CD14-positive monocyte (primary cell): ENCODE measurements at regions not wholly inside any gene's neighbourhood (a gene's known extent, or its start where the extent isn't known, plus 50 kb on each side); places are given as distances from the start of the nearest gene placed in this dataset.

Experiments
- DNase-seq, 3 donors: peaks; one replicate each; pipeline ENCODE4 v3.0.0-alpha.2; 2011 to 2022
- H2AFZ ChIP-seq: 2 replicates; pipeline ENCODE4 v1.6.0; 2012; ENCODE audit warnings: mild to moderate bottlenecking, low read depth, low read length, inconsistent platforms; ENCODE audit not compliant: insufficient read depth, poor library complexity, severe bottlenecking
- H3K27ac ChIP-seq, 2 donors: 1 replicate in 1 of 2; 2 replicates in 1 of 2; pipeline ENCODE4 v1.5.1; 2012 to 2013; ENCODE audit warnings: low read length in 2 of 2, control low read depth in 1 of 2, inconsistent platforms in 1 of 2, low read depth in 1 of 2, mild to moderate bottlenecking in 1 of 2
- H3K27me3 ChIP-seq, 2 donors: one replicate each; pipeline versions ENCODE4 v1.6.0 to v1.6.1; 2011 to 2013; ENCODE audit warnings: low read length in 2 of 2; ENCODE audit not compliant: control insufficient read depth in 2 of 2, insufficient read depth in 2 of 2
- H3K36me3 ChIP-seq, 2 donors: replicated peaks in 1 of 2; 1 replicate in 1 of 2; 2 replicates in 1 of 2; pipeline versions ENCODE4 v1.5.1 to v1.6.1; 2012 to 2013; ENCODE audit warnings: low read length in 2 of 2, control low read depth in 1 of 2, inconsistent platforms in 1 of 2, mild to moderate bottlenecking in 1 of 2; ENCODE audit not compliant: insufficient read depth in 2 of 2, control insufficient read depth in 1 of 2
- H3K4me1 ChIP-seq, 2 donors: 1 replicate in 1 of 2; 2 replicates in 1 of 2; pipeline versions ENCODE4 v1.5.1 to v1.6.1; 2012 to 2013; ENCODE audit warnings: low read length in 2 of 2, control low read depth in 1 of 2, inconsistent platforms in 1 of 2, mild to moderate bottlenecking in 1 of 2, moderate library complexity in 1 of 2; ENCODE audit not compliant: insufficient read depth in 2 of 2, control insufficient read depth in 1 of 2
- H3K4me2 ChIP-seq: replicated peaks from 2 replicates; pipeline ENCODE3; 2012; ENCODE audit warnings: low read length, moderate library complexity, mild to moderate bottlenecking; ENCODE audit not compliant: poor library complexity, severe bottlenecking; ENCODE audit errors: extremely low read depth
- H3K4me3 ChIP-seq, 3 experiments: fragments of 200-600 bp in 1 of 3; sonication (generic) in 1 of 3; replicated peaks in 1 of 3; 1 replicate in 2 of 3; 2 replicates in 1 of 3; pipeline ENCODE4 v1.5.1; 2011 to 2013; ENCODE audit warnings: low read length in 3 of 3, mild to moderate bottlenecking in 3 of 3, control low read depth in 2 of 3, low read depth in 2 of 3, inconsistent platforms in 1 of 3, moderate library complexity in 1 of 3
- H3K79me2 ChIP-seq: 2 replicates; pipeline ENCODE4 v1.6.0; 2012; ENCODE audit warnings: mild to moderate bottlenecking, control low read depth, inconsistent platforms, low read length, moderate library complexity; ENCODE audit not compliant: insufficient read depth
- H3K9ac ChIP-seq: 2 replicates; pipeline ENCODE4 v1.6.0; 2017; ENCODE audit warnings: low read length, mild to moderate bottlenecking; ENCODE audit not compliant: insufficient read depth, poor library complexity, severe bottlenecking
- H3K9me3 ChIP-seq, 2 donors: replicated peaks in 1 of 2; 1 replicate in 1 of 2; 2 replicates in 1 of 2; pipeline versions ENCODE4 v1.5.1 to v1.6.1; 2012 to 2013; ENCODE audit warnings: low read length in 2 of 2, control low read depth in 1 of 2; ENCODE audit not compliant: control insufficient read depth in 1 of 2, insufficient read depth in 1 of 2
- H4K20me1 ChIP-seq: 2 replicates; pipeline ENCODE4 v1.6.0; 2012; ENCODE audit warnings: mild to moderate bottlenecking, low read length, control low read depth, moderate library complexity; ENCODE audit not compliant: insufficient read depth
- H3K27ac Mint-ChIP-seq, 7 donors: one replicate each; pipeline ENCODE4 v1.8.0; 2020; ENCODE audit warnings: mild to moderate bottlenecking in 7 of 7, mixed read lengths in 7 of 7, moderate library complexity in 6 of 7, inconsistent platforms in 2 of 7
- H3K27me3 Mint-ChIP-seq, 3 donors: one replicate each; pipeline ENCODE4 v1.8.0; 2021 to 2022; ENCODE audit warnings: low read depth in 3 of 3, mild to moderate bottlenecking in 3 of 3, mixed read lengths in 3 of 3, moderate library complexity in 3 of 3, inconsistent platforms in 1 of 3
- H3K36me3 Mint-ChIP-seq, 2 donors: one replicate each; pipeline ENCODE4 v1.8.0; 2020; ENCODE audit warnings: mixed read lengths in 2 of 2, inconsistent platforms in 1 of 2, mild to moderate bottlenecking in 1 of 2
- H3K4me1 Mint-ChIP-seq: one replicate; pipeline ENCODE4 v1.8.0; 2020; ENCODE audit warnings: mild to moderate bottlenecking, mixed read lengths
- H3K4me3 Mint-ChIP-seq, 2 donors: one replicate each; pipeline ENCODE4 v1.8.0; 2020; ENCODE audit warnings: mild to moderate bottlenecking in 2 of 2, mixed read lengths in 2 of 2, moderate library complexity in 1 of 2
- H3K9me3 Mint-ChIP-seq, 7 donors: one replicate each; pipeline ENCODE4 v1.8.0; 2020 to 2022; ENCODE audit warnings: mixed read lengths in 7 of 7, mild to moderate bottlenecking in 6 of 7, moderate library complexity in 6 of 7, inconsistent platforms in 2 of 7
- WGBS: methylation state at CpG from one replicate; pipeline ENCODE4 v1.1.5; 2013; ENCODE audit warnings: missing lambda C conversion rate; ENCODE audit not compliant: insufficient coverage; 5-methylcytosine and 5-hydroxymethylcytosine counted together
- intact Hi-C, 2 donors: fragments of 100-400 bp; cut with micrococcal nuclease; formaldehyde crosslinking; loops; one replicate each; pipeline versions ENCODE4 v1.15.0 to v1.15.1; 2023
- TF ChIP-seq, protein P1 (sequence below): fragments of 200-600 bp; IDR thresholded peaks from one replicate; pipeline ENCODE4 v1.8.0; 2022; ENCODE audit warnings: antibody characterized with exemption, mild to moderate bottlenecking

GRCh38 chr4:119980456-119980855 lies 86.2 kb downstream of the MAD2L1 start:
- WGBS = no CpG with 5 or more reads among the region's 2 CpGs
- TF ChIP-seq, protein P1, sequence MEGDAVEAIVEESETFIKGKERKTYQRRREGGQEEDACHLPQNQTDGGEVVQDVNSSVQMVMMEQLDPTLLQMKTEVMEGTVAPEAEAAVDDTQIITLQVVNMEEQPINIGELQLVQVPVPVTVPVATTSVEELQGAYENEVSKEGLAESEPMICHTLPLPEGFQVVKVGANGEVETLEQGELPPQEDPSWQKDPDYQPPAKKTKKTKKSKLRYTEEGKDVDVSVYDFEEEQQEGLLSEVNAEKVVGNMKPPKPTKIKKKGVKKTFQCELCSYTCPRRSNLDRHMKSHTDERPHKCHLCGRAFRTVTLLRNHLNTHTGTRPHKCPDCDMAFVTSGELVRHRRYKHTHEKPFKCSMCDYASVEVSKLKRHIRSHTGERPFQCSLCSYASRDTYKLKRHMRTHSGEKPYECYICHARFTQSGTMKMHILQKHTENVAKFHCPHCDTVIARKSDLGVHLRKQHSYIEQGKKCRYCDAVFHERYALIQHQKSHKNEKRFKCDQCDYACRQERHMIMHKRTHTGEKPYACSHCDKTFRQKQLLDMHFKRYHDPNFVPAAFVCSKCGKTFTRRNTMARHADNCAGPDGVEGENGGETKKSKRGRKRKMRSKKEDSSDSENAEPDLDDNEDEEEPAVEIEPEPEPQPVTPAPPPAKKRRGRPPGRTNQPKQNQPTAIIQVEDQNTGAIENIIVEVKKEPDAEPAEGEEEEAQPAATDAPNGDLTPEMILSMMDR = no peak

DNA sequence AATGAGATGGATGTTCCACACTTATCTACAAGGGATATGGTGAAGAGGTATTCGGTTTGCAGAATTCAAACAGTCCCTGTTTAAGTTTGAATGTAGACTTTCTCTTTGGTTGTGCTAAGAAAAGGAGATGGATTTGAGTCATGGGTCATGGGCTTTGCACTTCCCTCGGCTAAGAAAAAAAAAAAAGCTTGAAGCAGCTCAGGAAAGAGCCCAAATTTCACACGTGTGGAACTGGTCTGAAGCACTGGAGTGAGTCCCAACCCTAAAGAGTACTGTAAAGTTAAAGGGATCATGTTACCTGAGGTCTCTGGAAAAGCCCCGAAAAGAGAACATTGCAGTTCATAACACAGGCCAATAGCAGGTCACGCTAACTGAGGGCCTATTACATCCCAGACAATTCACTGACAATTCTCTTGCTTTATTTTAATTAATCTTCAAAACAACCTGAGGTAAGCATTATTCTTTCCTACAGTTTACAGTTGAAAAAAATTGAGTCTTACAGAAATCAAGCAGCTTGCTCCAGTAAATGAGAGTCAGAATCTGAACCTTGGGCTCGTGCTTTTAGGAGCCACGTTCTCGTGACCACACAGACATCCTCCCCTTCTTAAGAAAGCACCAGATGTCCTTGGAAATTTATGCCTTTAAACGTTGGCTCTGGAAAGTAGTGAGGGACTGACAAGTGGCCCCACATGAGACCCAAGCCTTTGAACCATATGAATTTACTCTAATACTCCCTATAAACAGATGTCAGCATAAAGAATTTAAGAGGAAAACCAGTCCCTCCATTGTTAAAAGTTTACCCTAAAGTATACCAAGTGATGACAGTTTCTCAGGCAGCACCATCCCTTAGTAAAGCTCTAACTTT lies 89.3 kb downstream of the MAD2L1 start:
- no peaks in the 10 kb centered on the region for H3K4me1 Mint-ChIP-seq
- no peak overlapping the region for H3K4me3 Mint-ChIP-seq
- no peak overlapping the region for H3K9ac ChIP-seq
- DNase-seq = no peak
- peaks cover 0 to 4% (median 1%) of the 10 kb centered on the region in 7 donors for H3K9me3 Mint-ChIP-seq
- H3K9me3 ChIP-seq = no peaks in the 10 kb centered on the region
- no peak overlapping the region for H3K4me3 ChIP-seq
- no peaks in the 10 kb centered on the region for H3K36me3 Mint-ChIP-seq
- H3K27me3 ChIP-seq = no peaks in the 10 kb centered on the region
- intact Hi-C loops = no loop called here
- no peak overlapping the region for H3K4me2 ChIP-seq
- no peaks in the 10 kb centered on the region for H3K79me2 ChIP-seq
- H4K20me1 ChIP-seq = no peaks in the 10 kb centered on the region
- H3K27ac ChIP-seq = no peak overlapping the region
- H3K4me1 ChIP-seq = no peaks in the 10 kb centered on the region
- H2AFZ ChIP-seq = no peak overlapping the region
- H3K27ac Mint-ChIP-seq = no peak overlapping the region
- H3K27me3 Mint-ChIP-seq = peaks cover 0 to 2% (median 0%) of the 10 kb centered on the region in 3 donors
- TF ChIP-seq, protein P1 = no peak
- H3K36me3 ChIP-seq = no peaks in the 10 kb centered on the region
- 68% methylated on average over 4 of the region's 9 CpGs for WGBS

More at GRCh38 chr4:119980456-119980855, 86.2 kb downstream of the MAD2L1 start:
- Mint-ChIP-seq H3K4me3 (no peak overlapping the region), H3K27ac (no peak overlapping the region), H3K9me3 (no peaks in the 10 kb centered on the region), H3K36me3 (no peaks in the 10 kb centered on the region), H3K4me1 (no peaks in the 10 kb centered on the region), H3K27me3 (no peaks in the 10 kb centered on the region)
- no peaks in the 10 kb centered on the region for H3K4me1 ChIP-seq
- no peaks in the 10 kb centered on the region for H4K20me1 ChIP-seq
- intact Hi-C loops = no loop called here
- no peak for DNase-seq
- no peak overlapping the region for H3K4me3 ChIP-seq
- no peaks in the 10 kb centered on the region for H3K36me3 ChIP-seq
- no peaks in the 10 kb centered on the region for H3K27me3 ChIP-seq
- H3K9ac ChIP-seq = no peak overlapping the region
- H2AFZ ChIP-seq = no peak overlapping the region
- H3K79me2 ChIP-seq = no peaks in the 10 kb centered on the region
- no peaks in the 10 kb centered on the region for H3K9me3 ChIP-seq
- H3K4me2 ChIP-seq = no peak overlapping the region
- H3K27ac ChIP-seq = no peak overlapping the region
